OCI-LY7 (cell line): ENCODE measurements at regions not wholly inside any gene's neighbourhood (a gene's known extent, or its start where the extent isn't known, plus 50 kb on each side); places are given as distances from the start of the nearest gene placed in this dataset.

Source experiments
- BruUV-seq: library from RNA; stranded (reverse); fragments of 400-500 nt; replicated peaks from 2 replicates; lab custom pipeline; 2021; lab: Mats Ljungman, UMichigan
- CTCF ChIA-PET: fragments of 300-600 bp; sonication (Branson Sonifier 250); formaldehyde crosslinking; loops from one replicate; lab custom pipeline; 2022; ENCODE audit warnings: antibody characterized with exemption; ENCODE audit not compliant: unreplicated experiment; lab: Charles Lee
- POLR2A ChIA-PET: fragments of 300-600 bp; sonication (Branson Sonifier 250); formaldehyde crosslinking; loops from one replicate; lab custom pipeline; 2022; ENCODE audit warnings: antibody characterized with exemption; lab: Charles Lee
- DNase-seq: peaks from one replicate; pipeline ENCODE4 v3.0.0-alpha.2; 2015; ENCODE audit warnings: low spot score
- H2AFZ ChIP-seq: fragments of 200-600 bp; sonication (generic), shearing (Covaris generic); 2 replicates; pipeline ENCODE4 v1.6.1; 2014; ENCODE audit warnings: mild to moderate bottlenecking, antibody characterized with exemption, low read length, moderate library complexity
- H3K27ac ChIP-seq: fragments of 200-600 bp; sonication (generic); 2 replicates; pipeline ENCODE4 v1.5.1; 2014; ENCODE audit warnings: mixed run types, low read depth, mild to moderate bottlenecking, moderate library complexity, low read length, inconsistent platforms; ENCODE audit not compliant: poor library complexity, severe bottlenecking
- H3K36me3 ChIP-seq: fragments of 200-600 bp; sonication (generic); 2 replicates; pipeline ENCODE4 v1.6.1; 2014; ENCODE audit warnings: mild to moderate bottlenecking, antibody characterized with exemption, low read length, moderate library complexity, mixed read lengths; ENCODE audit not compliant: insufficient read depth
- H3K4me1 ChIP-seq: fragments of 200-600 bp; sonication (generic); 2 replicates; pipeline ENCODE4 v1.5.1; 2014; ENCODE audit warnings: mild to moderate bottlenecking, low read length; ENCODE audit not compliant: insufficient read depth, poor library complexity, severe bottlenecking
- H3K4me2 ChIP-seq: fragments of 200-600 bp; sonication (generic); 2 replicates; pipeline ENCODE4 v1.6.1; 2014; ENCODE audit warnings: mild to moderate bottlenecking, low read length
- H3K4me3 ChIP-seq: fragments of 200-600 bp; sonication (generic); 2 replicates; pipeline ENCODE4 v1.5.1; 2014; ENCODE audit warnings: mild to moderate bottlenecking, low read depth, low read length; ENCODE audit not compliant: poor library complexity, severe bottlenecking
- H3K79me2 ChIP-seq: fragments of 200-600 bp; sonication (generic); 2 replicates; pipeline ENCODE4 v1.6.1; 2016; ENCODE audit warnings: low read depth, mild to moderate bottlenecking, low read length, moderate library complexity, mixed read lengths; ENCODE audit not compliant: insufficient read depth
- H3K9me2 ChIP-seq: fragments of 200-600 bp; sonication (generic); 2 replicates; pipeline ENCODE4 v1.6.1; 2016; ENCODE audit warnings: mild to moderate bottlenecking, low read length, mixed read lengths; ENCODE audit not compliant: insufficient read depth
- H3K9me3 ChIP-seq: fragments of 200-600 bp; sonication (generic); 2 replicates; pipeline ENCODE4 v1.6.1; 2014; ENCODE audit warnings: mild to moderate bottlenecking, mixed run types, low read length, mixed read lengths
- H4K20me1 ChIP-seq: fragments of 200-600 bp; sonication (generic); 2 replicates; pipeline ENCODE4 v1.6.1; 2014; ENCODE audit warnings: mild to moderate bottlenecking, antibody characterized with exemption, low read length, moderate library complexity, mixed read lengths; ENCODE audit not compliant: insufficient read depth
- CTCF ChIP-seq: fragments of 200-600 bp; sonication (generic); conservative IDR thresholded peaks from 2 replicates; pipeline ENCODE4 v1.5.1; 2014; ENCODE audit warnings: mild to moderate bottlenecking, antibody characterized with exemption, low read length, moderate library complexity, mixed read lengths
- EZH2phosphoT487 ChIP-seq: fragments of 200-600 bp; sonication (generic); IDR thresholded peaks from 2 replicates; pipeline ENCODE4 v1.6.1; 2018; ENCODE audit warnings: low read depth, borderline replicate concordance, mild to moderate bottlenecking, mixed run types, antibody characterized with exemption, low read length, moderate library complexity, mixed read lengths
- intact Hi-C: fragments of 100-400 bp; cut with micrococcal nuclease; formaldehyde crosslinking; loops from one replicate; pipeline ENCODE4 v1.10.0; 2022; ENCODE audit not compliant: unreplicated experiment

DNA sequence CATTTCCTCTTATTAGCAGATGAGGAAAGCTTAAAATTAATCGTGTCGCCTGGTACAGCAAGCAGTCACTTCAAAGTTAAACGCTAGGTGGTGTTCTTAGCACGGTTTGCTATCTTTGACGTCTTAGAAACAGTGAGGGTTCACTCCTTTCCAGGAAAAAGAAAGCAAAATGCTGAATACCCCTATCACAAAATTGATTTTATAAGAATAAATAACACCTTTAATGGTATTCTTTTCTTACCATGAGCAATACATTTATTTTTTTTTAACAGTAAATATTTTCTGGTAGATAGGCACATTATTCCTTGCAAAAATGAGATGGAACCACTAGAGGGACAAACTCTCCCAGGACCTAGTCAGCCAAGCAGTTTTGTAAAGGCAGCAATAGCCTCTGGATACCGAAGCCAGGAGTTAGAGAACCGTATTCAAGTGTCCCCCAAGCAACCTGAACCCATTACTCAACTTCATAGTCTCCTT is 153.9 kb downstream of the KDR start:
- POLR2A ChIA-PET = no interaction called here
- peak; percentile 54 for DNase-seq
- H3K4me2 ChIP-seq = no peak overlapping the region
- no peaks in the 10 kb centered on the region for H3K36me3 ChIP-seq
- no peaks in the 10 kb centered on the region for H3K9me2 ChIP-seq
- H3K79me2 ChIP-seq = no peaks in the 10 kb centered on the region
- H3K9me3 ChIP-seq = no peaks in the 10 kb centered on the region
- no peak overlapping the region for H3K4me3 ChIP-seq
- intact Hi-C loops = no loop called here
- BruUV-seq = no TSS peak
- H4K20me1 ChIP-seq = no peaks in the 10 kb centered on the region
- no peak overlapping the region for H2AFZ ChIP-seq
- CTCF ChIA-PET = no interaction called here
- H3K27ac ChIP-seq = no peak overlapping the region
- H3K4me1 ChIP-seq = no peaks in the 10 kb centered on the region
- TF ChIP-seq EZH2phosphoT487 = no peak
- peak; percentile 86 for TF ChIP-seq CTCF

DNA sequence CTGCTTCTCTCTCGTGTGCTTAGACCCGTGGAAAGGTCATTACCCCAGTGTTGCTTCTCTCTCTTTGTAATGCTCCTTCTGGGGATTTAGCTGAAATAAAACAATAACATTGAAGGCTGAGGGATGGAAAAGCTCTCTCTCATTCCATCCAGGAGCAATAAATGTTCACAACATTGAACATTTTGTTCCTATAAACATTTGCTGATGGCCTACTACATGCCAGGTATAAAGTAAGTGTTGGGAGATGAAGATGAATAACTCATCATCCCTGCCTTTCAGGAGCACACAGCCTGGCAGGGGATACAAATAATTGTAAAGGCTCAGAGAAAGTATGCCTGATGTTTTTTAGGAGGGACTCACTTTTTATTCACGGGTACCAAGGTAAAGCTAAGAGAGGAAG is 158.1 kb downstream of the KDR start:
- TF ChIP-seq EZH2phosphoT487 (no peak), CTCF (no peak)
- Histone ChIP-seq H3K27ac (no peak overlapping the region), H3K4me2 (no peak overlapping the region), H2AFZ (no peak overlapping the region), H3K36me3 (no peaks in the 10 kb centered on the region), H3K4me3 (no peak overlapping the region), H3K4me1 (no peaks in the 10 kb centered on the region), H3K79me2 (no peaks in the 10 kb centered on the region), H3K9me3 (no peaks in the 10 kb centered on the region), H4K20me1 (no peaks in the 10 kb centered on the region), H3K9me2 (no peaks in the 10 kb centered on the region)
- ChIA-PET POLR2A (no interaction called here), CTCF (no interaction called here)
- no TSS peak for BruUV-seq
- DNase-seq = no peak
- intact Hi-C loops = no loop called here

DNA sequence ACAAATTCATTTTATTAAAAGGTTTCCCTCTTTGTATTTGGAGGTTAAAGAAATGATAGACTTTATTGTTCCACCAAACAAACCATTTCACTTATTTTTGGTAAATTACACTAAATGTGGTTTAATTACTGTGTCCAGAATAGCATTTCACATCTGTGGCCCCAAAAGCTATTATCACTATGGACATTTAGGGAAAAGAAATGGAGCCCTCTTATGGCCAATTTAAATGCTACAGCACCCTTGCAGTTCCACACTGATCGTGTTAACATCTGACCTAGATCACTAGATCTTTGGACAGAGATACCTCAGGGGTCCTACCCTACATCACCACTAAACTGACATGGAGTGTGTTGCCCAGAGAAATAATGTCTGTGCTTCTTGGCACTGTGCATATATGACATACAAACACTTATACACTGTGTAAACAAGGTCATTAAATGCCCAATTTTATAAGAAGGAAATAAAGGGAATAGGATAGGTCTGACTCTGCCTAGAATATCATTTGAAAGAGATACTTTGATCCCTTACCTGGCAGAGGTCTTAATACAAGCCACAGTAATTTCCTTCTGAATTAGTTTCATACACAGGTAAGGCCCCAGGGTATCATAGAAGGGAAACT is 163.9 kb downstream of the KDR start:
- peak; percentile 34 for DNase-seq
- no peaks in the 10 kb centered on the region for H3K36me3 ChIP-seq
- H3K9me2 ChIP-seq = no peaks in the 10 kb centered on the region
- TF ChIP-seq CTCF = peak; percentile 79
- no peak for TF ChIP-seq EZH2phosphoT487
- H3K4me3 ChIP-seq = no peak overlapping the region
- no peak overlapping the region for H2AFZ ChIP-seq
- no peaks in the 10 kb centered on the region for H4K20me1 ChIP-seq
- no peaks in the 10 kb centered on the region for H3K79me2 ChIP-seq
- BruUV-seq = no TSS peak
- intact Hi-C loops = loop anchor here (2.0 to 5.0 kb wide), 2 partner anchors 279 to 639 kb away; no protein-coding TSS in a partner anchor
- no peaks in the 10 kb centered on the region for H3K9me3 ChIP-seq
- ChIA-PET POLR2A (interaction anchor here (0.9 kb wide), 1 partner anchor 11 kb away, joined by 3 read pairs; no protein-coding TSS in a partner anchor), CTCF (no interaction called here)
- H3K4me1 ChIP-seq = no peaks in the 10 kb centered on the region
- no peak overlapping the region for H3K4me2 ChIP-seq
- no peak overlapping the region for H3K27ac ChIP-seq
